Astrocyte (in vitro differentiated cells and primary cell): ENCODE measurements at regions not wholly inside any gene's neighbourhood (a gene's known extent, or its start where the extent isn't known, plus 50 kb on each side); places are given as distances from the start of the nearest gene placed in this dataset.
A peak's percentile ranks its signal among the peaks of the same experiment; 100 is the strongest.

Experiments used
- DNase-seq: peaks from one replicate; pipeline ENCODE4 v3.0.0-alpha.2; 2010; ENCODE audit warnings: low read depth
- FAIRE-seq: peaks from 2 replicates; lab custom pipeline; 2011; peaks lifted over from hg19 to GRCh38; lab: Jason Lieb, UNC
- H2AFZ ChIP-seq: 2 replicates; pipeline ENCODE4 v1.6.0; 2012; ENCODE audit warnings: low read depth, low read length, inconsistent platforms
- H3K27ac ChIP-seq: 2 replicates; pipeline ENCODE4 v1.5.1; 2011; ENCODE audit warnings: low read depth, low read length, inconsistent platforms
- H3K27me3 ChIP-seq: 2 replicates; pipeline ENCODE4 v1.6.0; 2011; ENCODE audit warnings: low read length, inconsistent platforms; ENCODE audit not compliant: insufficient read depth
- H3K36me3 ChIP-seq: 2 replicates; pipeline ENCODE4 v1.5.1; 2011; ENCODE audit warnings: low read length, inconsistent platforms; ENCODE audit not compliant: insufficient read depth
- H3K4me1 ChIP-seq: 2 replicates; pipeline ENCODE4 v1.5.1; 2011; ENCODE audit warnings: low read length, inconsistent platforms; ENCODE audit not compliant: insufficient read depth
- H3K4me2 ChIP-seq: 2 replicates; pipeline ENCODE4 v1.6.0; 2012; ENCODE audit warnings: low read length, inconsistent platforms
- H3K4me3 ChIP-seq: 2 replicates; pipeline ENCODE4 v1.5.1; 2011; ENCODE audit warnings: low read depth, mild to moderate bottlenecking, low read length, inconsistent platforms; ENCODE audit not compliant: insufficient read depth
- H3K79me2 ChIP-seq: 2 replicates; pipeline ENCODE4 v1.6.0; 2012; ENCODE audit warnings: mild to moderate bottlenecking, low read length, inconsistent platforms; ENCODE audit not compliant: insufficient read depth
- H3K9ac ChIP-seq: 2 replicates; pipeline ENCODE4 v1.6.0; 2012; ENCODE audit warnings: mild to moderate bottlenecking, low read length, inconsistent platforms
- H3K9me3 ChIP-seq: 2 replicates; pipeline ENCODE4 v1.5.1; 2012; ENCODE audit warnings: low read depth, mild to moderate bottlenecking, low read length, inconsistent platforms; ENCODE audit not compliant: insufficient read depth
- H4K20me1 ChIP-seq: 2 replicates; pipeline ENCODE4 v1.6.0; 2012; ENCODE audit warnings: low read length, inconsistent platforms; ENCODE audit not compliant: insufficient read depth
- H3K27ac Mint-ChIP-seq: one replicate; pipeline ENCODE4 v1.8.0; 2021; ENCODE audit warnings: mild to moderate bottlenecking, mixed read lengths; ENCODE audit not compliant: unreplicated experiment
- H3K27me3 Mint-ChIP-seq: one replicate; pipeline ENCODE4 v1.8.0; 2021; ENCODE audit warnings: low read depth, mixed read lengths; ENCODE audit not compliant: unreplicated experiment
- H3K36me3 Mint-ChIP-seq: one replicate; pipeline ENCODE4 v1.8.0; 2021; ENCODE audit warnings: low read depth, mixed read lengths; ENCODE audit not compliant: unreplicated experiment
- H3K4me1 Mint-ChIP-seq: one replicate; pipeline ENCODE4 v1.8.0; 2021; ENCODE audit warnings: low read depth, mixed read lengths; ENCODE audit not compliant: unreplicated experiment
- H3K4me3 Mint-ChIP-seq: one replicate; pipeline ENCODE4 v1.8.0; 2021; ENCODE audit warnings: mild to moderate bottlenecking, moderate library complexity, mixed read lengths; ENCODE audit not compliant: unreplicated experiment
- H3K9me3 Mint-ChIP-seq: one replicate; pipeline ENCODE4 v1.8.0; 2021; ENCODE audit warnings: mild to moderate bottlenecking, mixed read lengths; ENCODE audit not compliant: unreplicated experiment
- EZH2 ChIP-seq: IDR thresholded peaks from 2 replicates; pipeline ENCODE4 v1.6.1; 2012; ENCODE audit warnings: mild to moderate bottlenecking, low read length, inconsistent platforms; ENCODE audit not compliant: insufficient read depth
- TF ChIP-seq, protein P1 (sequence below): IDR thresholded peaks from 2 replicates; pipeline ENCODE4 v1.5.1; 2011; ENCODE audit warnings: low read depth, mild to moderate bottlenecking, inconsistent platforms, low read length, moderate library complexity; ENCODE audit not compliant: insufficient read depth

DNA sequence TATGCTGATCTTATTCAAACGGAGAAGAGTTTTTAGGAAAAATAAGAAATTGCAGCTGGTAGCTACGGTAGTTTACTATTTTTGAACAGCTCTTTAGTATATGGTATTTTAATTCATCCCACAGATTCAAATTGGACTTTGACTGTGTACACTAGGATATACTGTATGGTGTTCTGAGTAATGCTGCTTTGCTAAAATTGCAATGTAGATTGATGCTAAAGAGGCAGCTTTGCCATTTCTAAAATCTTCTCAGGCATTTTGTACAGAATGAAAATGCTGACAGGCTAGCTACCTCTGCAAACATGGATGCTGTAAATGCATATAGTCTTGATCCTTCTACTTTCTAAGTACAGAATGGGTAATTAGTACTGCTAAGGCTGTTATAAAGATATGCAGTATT is 826.6 kb upstream of the POU3F3 start:
- H3K27me3 Mint-ChIP-seq, result no peaks in the 10 kb centered on the region
- H3K4me3 Mint-ChIP-seq, result no peak overlapping the region

DNA sequence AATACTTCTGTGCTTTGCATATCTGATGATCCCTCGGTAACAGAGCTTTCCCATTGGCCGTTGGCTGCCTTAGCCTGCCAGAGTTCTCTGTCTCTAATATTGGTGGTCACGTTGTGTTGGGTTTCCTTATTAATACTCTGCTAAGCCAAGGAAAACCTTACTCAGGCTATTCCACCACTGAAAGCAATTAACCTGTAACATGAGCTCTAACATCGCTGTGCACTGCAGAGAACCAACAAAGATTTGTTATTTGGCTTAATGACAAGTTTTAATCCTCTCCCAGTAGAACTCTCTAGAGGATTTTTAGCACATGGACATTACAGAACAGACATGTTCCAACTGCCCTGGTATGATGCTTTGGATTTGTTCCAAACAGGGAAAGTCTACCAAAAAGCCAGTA is 825.9 kb upstream of the POU3F3 start:
- TF ChIP-seq, protein P1, sequence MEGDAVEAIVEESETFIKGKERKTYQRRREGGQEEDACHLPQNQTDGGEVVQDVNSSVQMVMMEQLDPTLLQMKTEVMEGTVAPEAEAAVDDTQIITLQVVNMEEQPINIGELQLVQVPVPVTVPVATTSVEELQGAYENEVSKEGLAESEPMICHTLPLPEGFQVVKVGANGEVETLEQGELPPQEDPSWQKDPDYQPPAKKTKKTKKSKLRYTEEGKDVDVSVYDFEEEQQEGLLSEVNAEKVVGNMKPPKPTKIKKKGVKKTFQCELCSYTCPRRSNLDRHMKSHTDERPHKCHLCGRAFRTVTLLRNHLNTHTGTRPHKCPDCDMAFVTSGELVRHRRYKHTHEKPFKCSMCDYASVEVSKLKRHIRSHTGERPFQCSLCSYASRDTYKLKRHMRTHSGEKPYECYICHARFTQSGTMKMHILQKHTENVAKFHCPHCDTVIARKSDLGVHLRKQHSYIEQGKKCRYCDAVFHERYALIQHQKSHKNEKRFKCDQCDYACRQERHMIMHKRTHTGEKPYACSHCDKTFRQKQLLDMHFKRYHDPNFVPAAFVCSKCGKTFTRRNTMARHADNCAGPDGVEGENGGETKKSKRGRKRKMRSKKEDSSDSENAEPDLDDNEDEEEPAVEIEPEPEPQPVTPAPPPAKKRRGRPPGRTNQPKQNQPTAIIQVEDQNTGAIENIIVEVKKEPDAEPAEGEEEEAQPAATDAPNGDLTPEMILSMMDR, result no peak
- no peak for TF ChIP-seq EZH2

More for the DNA sequence above, 826.6 kb upstream of the POU3F3 start:
- no peaks in the 10 kb centered on the region for H3K27me3 ChIP-seq
- Mint-ChIP-seq H3K4me1 (peaks cover 6% of the 10 kb centered on the region), H3K27ac (no peak overlapping the region), H3K36me3 (no peaks in the 10 kb centered on the region), H3K9me3 (no peaks in the 10 kb centered on the region)
- H3K79me2 ChIP-seq, result no peaks in the 10 kb centered on the region
- H3K9ac ChIP-seq, result no peak overlapping the region
- H3K36me3 ChIP-seq, result no peaks in the 10 kb centered on the region
- no peak for FAIRE-seq
- peak overlapping the region; percentile 82 for H3K4me2 ChIP-seq
- no peak overlapping the region for H2AFZ ChIP-seq
- DNase-seq, result no peak
- H3K9me3 ChIP-seq, result no peaks in the 10 kb centered on the region
- no peaks in the 10 kb centered on the region for H4K20me1 ChIP-seq
- TF ChIP-seq, protein P1, result no peak
- TF ChIP-seq EZH2, result no peak
- no peak overlapping the region for H3K27ac ChIP-seq
- H3K4me3 ChIP-seq, result no peak overlapping the region
- H3K4me1 ChIP-seq, result no peaks in the 10 kb centered on the region

DNA sequence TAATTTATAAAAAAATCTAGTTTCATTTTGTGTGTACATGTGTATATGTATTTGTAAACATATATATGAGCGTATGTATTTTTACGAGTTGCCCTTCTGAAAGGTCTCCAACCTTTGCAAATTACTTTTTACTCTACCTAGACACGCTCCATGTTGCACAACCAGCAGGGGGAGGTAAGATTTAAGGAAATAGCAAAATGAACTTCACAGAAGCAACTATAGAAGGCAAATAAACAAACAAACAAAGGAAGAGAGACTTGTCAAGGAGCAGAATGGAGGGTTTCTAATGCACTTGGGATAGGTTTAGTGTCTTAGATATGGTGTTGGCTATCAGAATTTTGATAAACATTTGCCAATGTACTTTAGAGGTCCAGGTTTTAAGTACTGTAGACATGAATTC is 820.5 kb upstream of the POU3F3 start:
- Histone ChIP-seq H4K20me1 (no peaks in the 10 kb centered on the region), H3K79me2 (no peaks in the 10 kb centered on the region), H3K36me3 (no peaks in the 10 kb centered on the region), H3K9ac (no peak overlapping the region), H3K4me2 (no peak overlapping the region), H3K9me3 (no peaks in the 10 kb centered on the region), H3K27me3 (no peaks in the 10 kb centered on the region), H2AFZ (no peak overlapping the region), H3K4me3 (no peak overlapping the region), H3K4me1 (no peaks in the 10 kb centered on the region), H3K27ac (no peak overlapping the region)
- no peak overlapping the region for H3K27ac Mint-ChIP-seq
- DNase-seq, result no peak
- H3K4me3 Mint-ChIP-seq, result no peak overlapping the region
- TF ChIP-seq EZH2, result no peak
- TF ChIP-seq, protein P1, result peak; percentile 32
- no peaks in the 10 kb centered on the region for H3K4me1 Mint-ChIP-seq
- no peaks in the 10 kb centered on the region for H3K36me3 Mint-ChIP-seq
- FAIRE-seq, result no peak
- no peaks in the 10 kb centered on the region for H3K9me3 Mint-ChIP-seq
- peaks cover 2% of the 10 kb centered on the region for H3K27me3 Mint-ChIP-seq

More for the DNA sequence above, 825.9 kb upstream of the POU3F3 start:
- Mint-ChIP-seq H3K36me3 (no peaks in the 10 kb centered on the region), H3K27ac (no peak overlapping the region), H3K9me3 (no peaks in the 10 kb centered on the region), H3K27me3 (no peaks in the 10 kb centered on the region), H3K4me3 (no peak overlapping the region), H3K4me1 (peaks cover 6% of the 10 kb centered on the region)
- Histone ChIP-seq H4K20me1 (no peaks in the 10 kb centered on the region), H3K4me3 (no peak overlapping the region), H3K27ac (no peak overlapping the region), H2AFZ (no peak overlapping the region), H3K9me3 (no peaks in the 10 kb centered on the region), H3K4me1 (no peaks in the 10 kb centered on the region), H3K9ac (no peak overlapping the region), H3K4me2 (peak overlapping the region; percentile 44), H3K36me3 (no peaks in the 10 kb centered on the region), H3K27me3 (no peaks in the 10 kb centered on the region), H3K79me2 (no peaks in the 10 kb centered on the region)
- DNase-seq (no peak), FAIRE-seq (no peak)
